ENCODE measurements at regions not wholly inside any gene's neighbourhood (a gene's known extent, or its start where the extent isn't known, plus 50 kb on each side); places are given as distances from the start of the nearest gene placed in this dataset.

DNA sequence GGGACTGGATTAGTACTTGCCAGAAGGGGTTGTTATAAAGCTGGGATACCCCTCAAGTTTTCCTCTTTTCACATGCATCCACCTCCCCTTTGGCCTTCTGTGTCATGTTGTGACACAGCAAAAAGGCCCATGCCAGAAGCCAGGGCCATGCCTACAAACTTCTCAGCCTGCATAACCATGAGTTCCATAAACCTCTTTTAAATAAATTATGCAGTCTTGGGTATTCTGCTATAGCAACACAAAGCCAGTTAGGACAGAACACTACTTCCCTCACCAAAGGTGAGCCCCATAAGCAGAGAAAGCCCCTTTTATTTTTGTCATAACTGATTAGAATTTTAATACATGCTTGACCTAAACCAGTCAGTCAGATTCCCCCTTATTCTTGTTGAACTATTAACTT is 801.3 kb downstream of the DNAH5 start:
- TF ChIP-seq CTCF (conservative IDR thresholded peaks at IDR 0.05): no peak
- no peak for TF ChIP-seq ZFX (IDR thresholded peaks at IDR 0.05)
